RWPE1 (cell line): ENCODE measurements at regions not wholly inside any gene's neighbourhood (a gene's known extent, or its start where the extent isn't known, plus 50 kb on each side); places are given as distances from the start of the nearest gene placed in this dataset.

Experiments
- CTCF ChIA-PET: fragments of 350-600 bp; sonication (Branson Sonifier 250); formaldehyde crosslinking; extraction: SDS; loops from one replicate; lab custom pipeline; 2021; lab: Yijun Ruan, JAX
- POLR2A ChIA-PET: fragments of 400-600 bp; formaldehyde crosslinking; extraction: SDS; loops from one replicate; lab custom pipeline; 2020; ENCODE audit warnings: antibody characterized with exemption; ENCODE audit not compliant: low non-redundant PET; lab: Yijun Ruan, JAX
- DNase-seq: peaks from one replicate; pipeline ENCODE4 v3.0.0; 2012; ENCODE audit warnings: low spot score
- H3K27ac ChIP-seq: fragments of 450-650 bp; 2 replicates; pipeline ENCODE4 v1.5.1; 2017
- TF ChIP-seq, protein P1 (sequence below): fragments of 450-650 bp; conservative IDR thresholded peaks from 2 replicates; pipeline ENCODE4 v1.5.1; 2017; ENCODE audit warnings: low read depth, mild to moderate bottlenecking

DNA sequence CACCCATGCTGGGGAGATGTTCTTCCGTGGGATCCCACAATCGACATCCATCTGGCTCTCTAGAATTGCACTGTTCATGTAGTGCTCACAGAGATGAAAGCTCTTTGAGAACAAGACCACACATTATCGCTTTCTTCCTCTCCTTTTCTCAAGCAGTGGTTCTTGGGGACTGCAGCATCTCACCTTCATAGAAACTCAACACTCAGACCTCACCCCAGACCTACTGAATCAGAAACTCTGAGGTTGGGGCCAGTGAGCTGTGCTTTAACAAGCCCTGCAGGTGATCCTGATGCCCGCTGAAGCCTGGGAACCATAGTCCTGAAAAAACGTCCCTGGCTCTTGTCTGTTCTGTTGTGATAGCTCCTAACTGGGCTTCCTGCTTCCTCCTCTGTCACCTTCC, 251.3 kb upstream of the FGGY start:
- DNase-seq = no peak
- ChIA-PET POLR2A (no interaction called here), CTCF (interaction anchor here (0.6 to 0.7 kb wide), 2 partner anchors 24 to 165 kb away, joined by 3 read pairs; no protein-coding TSS in a partner anchor)
- no peak overlapping the region for H3K27ac ChIP-seq
- TF ChIP-seq, protein P1, sequence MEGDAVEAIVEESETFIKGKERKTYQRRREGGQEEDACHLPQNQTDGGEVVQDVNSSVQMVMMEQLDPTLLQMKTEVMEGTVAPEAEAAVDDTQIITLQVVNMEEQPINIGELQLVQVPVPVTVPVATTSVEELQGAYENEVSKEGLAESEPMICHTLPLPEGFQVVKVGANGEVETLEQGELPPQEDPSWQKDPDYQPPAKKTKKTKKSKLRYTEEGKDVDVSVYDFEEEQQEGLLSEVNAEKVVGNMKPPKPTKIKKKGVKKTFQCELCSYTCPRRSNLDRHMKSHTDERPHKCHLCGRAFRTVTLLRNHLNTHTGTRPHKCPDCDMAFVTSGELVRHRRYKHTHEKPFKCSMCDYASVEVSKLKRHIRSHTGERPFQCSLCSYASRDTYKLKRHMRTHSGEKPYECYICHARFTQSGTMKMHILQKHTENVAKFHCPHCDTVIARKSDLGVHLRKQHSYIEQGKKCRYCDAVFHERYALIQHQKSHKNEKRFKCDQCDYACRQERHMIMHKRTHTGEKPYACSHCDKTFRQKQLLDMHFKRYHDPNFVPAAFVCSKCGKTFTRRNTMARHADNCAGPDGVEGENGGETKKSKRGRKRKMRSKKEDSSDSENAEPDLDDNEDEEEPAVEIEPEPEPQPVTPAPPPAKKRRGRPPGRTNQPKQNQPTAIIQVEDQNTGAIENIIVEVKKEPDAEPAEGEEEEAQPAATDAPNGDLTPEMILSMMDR = no peak

DNA sequence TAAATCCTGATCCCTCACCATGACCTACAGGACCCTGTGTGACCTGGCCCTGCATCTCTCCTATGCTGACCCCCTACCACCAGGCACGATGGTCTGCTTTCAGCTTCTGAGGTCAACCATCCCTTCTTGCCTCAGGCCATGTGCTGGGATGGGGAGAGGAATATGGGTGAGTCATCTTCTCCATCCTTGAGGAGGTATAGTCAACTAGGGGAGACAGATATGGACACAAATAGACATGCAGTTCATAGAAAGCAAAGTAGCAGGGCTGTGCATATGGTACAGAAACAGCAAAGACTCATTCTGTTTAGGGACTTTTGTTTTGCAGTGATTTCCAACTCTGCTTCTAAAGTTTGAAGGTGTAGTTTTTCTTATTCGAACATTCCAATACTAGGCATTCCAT, 250.8 kb upstream of the FGGY start:
- no peak overlapping the region for H3K27ac ChIP-seq
- ChIA-PET CTCF (interaction anchor here (0.6 to 0.7 kb wide), 2 partner anchors 24 to 166 kb away, joined by 3 read pairs; no protein-coding TSS in a partner anchor), POLR2A (no interaction called here)
- TF ChIP-seq, protein P1 = no peak
- DNase-seq = no peak

DNA sequence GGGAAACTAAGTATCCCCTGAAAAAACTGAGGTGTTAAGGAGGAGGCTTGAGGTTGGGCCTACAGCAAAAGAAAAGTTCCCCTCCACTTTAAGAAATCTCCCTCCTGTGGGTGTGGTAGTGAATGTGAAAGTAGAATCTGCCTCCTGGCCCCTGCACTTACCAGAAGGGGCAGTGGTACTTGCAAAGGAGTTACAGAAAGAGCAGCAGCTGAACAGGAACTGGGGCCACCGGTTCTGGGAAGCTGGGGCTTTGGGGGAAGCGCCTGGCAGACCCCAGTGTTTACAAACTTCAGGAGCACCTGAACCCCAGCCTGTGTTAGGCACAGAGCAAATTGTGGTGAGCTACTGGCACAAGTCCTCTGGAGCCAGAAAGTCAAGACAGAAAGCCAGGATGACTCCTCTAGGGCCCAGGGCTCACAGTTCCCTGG, 250.2 kb upstream of the FGGY start:
- H3K27ac ChIP-seq = no peak overlapping the region
- TF ChIP-seq, protein P1 = no peak

DNA sequence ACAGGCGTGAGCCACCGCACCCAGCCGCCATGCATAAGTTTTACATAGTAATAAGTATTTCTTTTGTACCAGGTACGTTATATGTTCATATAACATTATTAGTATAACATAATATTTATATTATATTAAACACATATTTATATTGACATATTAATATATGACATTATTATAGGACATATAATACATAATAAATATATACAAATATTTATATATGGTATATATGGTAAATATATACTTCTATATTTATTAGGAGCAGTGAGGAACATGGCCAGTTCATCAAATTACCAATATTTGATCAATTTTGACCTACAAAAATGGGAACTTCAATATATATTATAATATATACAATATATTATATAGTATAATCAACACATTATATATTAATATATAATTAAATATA, 245.9 kb upstream of the FGGY start:
- no peak overlapping the region for H3K27ac ChIP-seq
- no peak for DNase-seq
- ChIA-PET CTCF (no interaction called here), POLR2A (no interaction called here)
- TF ChIP-seq, protein P1 = no peak

More for the DNA sequence above, 250.2 kb upstream of the FGGY start:
- ChIA-PET CTCF (interaction anchor here (0.5 kb wide), 1 partner anchor 168 kb away, joined by 3 read pairs; no protein-coding TSS in a partner anchor), POLR2A (no interaction called here)
- DNase-seq = no peak

DNA sequence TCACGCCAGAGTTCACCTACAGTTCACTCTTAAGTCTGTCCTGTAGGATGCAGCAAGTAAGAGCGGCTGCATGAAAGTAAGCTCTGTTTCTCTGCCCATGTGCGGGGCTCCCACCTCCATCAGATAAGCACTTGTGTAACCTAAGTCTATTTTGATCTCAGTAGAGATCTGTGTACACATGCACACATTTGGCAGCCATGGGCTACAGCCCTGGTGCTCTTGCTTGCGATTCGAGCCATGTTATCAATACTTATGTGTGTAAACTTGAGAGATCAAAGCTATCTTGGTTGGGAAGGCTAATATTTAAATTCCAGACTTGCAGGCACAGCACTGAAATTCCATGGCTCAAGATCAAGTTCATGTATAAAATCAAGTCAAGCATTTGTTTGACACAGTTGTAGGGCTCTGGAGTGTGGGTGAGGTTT, 244.7 kb upstream of the FGGY start:
- ChIA-PET POLR2A (no interaction called here), CTCF (interaction anchor here (0.6 kb wide), 1 partner anchor 21 kb away, joined by 7 read pairs; no protein-coding TSS in a partner anchor)
- TF ChIP-seq, protein P1 = no peak
- DNase-seq = no peak
- no peak overlapping the region for H3K27ac ChIP-seq

DNA sequence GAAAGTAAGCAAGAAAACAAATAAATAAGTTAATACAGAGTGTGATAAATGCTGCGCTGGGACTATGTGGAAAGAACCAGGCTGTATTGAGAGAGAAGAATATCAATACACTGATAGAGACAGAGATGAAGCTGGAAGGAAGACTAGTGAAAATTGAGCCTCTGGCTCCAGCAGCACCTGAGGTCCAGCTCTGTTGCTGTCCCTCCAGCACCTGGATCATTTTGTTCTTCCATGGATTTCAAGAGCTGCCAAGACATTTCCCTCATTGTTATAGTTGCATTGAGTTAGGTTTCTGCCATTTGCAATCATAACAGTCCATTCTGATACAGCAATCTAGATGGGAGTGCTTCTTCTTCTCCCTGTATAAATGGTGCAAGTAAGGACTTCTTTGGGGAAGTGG, 242.7 kb upstream of the FGGY start:
- TF ChIP-seq, protein P1 = no peak
- no peak overlapping the region for H3K27ac ChIP-seq
- POLR2A ChIA-PET = no interaction called here
- DNase-seq = no peak
- CTCF ChIA-PET = interaction anchor here (0.7 kb wide), 1 partner anchor 17 kb away, joined by 3 read pairs; no protein-coding TSS in a partner anchor
